Large intestine (tissue), 3 donors: ENCODE measurements at regions not wholly inside any gene's neighbourhood (a gene's known extent, or its start where the extent isn't known, plus 50 kb on each side); places are given as distances from the start of the nearest gene placed in this dataset.
"Not testable (repeated sequence)": the region's sequence is repeated elsewhere in the genome, so short reads cannot be mapped to it uniquely, and the experiment has no call there.

Source experiments
- DNase-seq, 2 donors: peaks; one replicate each; pipeline versions ENCODE4 v3.0.0 to v3.0.0-alpha.2; 2013
- H3K27ac ChIP-seq: one replicate; pipeline ENCODE4 v1.5.1; 2013; ENCODE audit warnings: low read length
- H3K27me3 ChIP-seq: 2 replicates; pipeline ENCODE4 v1.6.1; 2013; ENCODE audit warnings: low read length; ENCODE audit not compliant: control insufficient read depth, insufficient read depth
- H3K36me3 ChIP-seq: 2 replicates; pipeline ENCODE4 v1.6.1; 2013; ENCODE audit warnings: low read length; ENCODE audit not compliant: control insufficient read depth, insufficient read depth
- H3K4me1 ChIP-seq: one replicate; pipeline ENCODE4 v1.6.1; 2013; ENCODE audit warnings: low read length; ENCODE audit not compliant: control insufficient read depth, insufficient read depth
- H3K4me3 ChIP-seq: one replicate; pipeline ENCODE4 v1.5.1; 2013; ENCODE audit warnings: low read length
- H3K9me3 ChIP-seq: one replicate; pipeline ENCODE4 v1.6.1; 2013; ENCODE audit warnings: mild to moderate bottlenecking, low read depth, low read length, moderate library complexity; ENCODE audit not compliant: control insufficient read depth
- WGBS: methylation state at CpG from one replicate; pipeline ENCODE4 v1.1.5; 2013; ENCODE audit warnings: low lambda C conversion rate; ENCODE audit not compliant: insufficient coverage; 5-methylcytosine and 5-hydroxymethylcytosine counted together

DNA sequence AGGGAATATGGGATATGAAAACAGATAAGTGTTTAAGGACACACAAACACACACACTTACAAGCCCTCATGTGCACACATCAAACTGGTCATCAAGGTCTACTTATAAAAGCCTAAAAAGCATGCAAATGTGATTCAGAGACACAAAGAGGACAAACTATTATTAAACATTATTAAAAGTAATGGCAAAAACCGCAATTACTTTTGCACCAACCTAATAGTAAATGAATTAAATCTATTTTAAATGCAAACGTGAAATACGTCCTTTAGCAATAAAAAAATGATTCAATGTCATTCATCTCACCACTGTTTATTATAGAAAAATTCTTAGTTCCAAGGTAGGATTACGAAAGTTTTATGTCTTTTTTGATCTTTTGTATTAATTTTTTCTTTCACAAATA, 91.1 kb upstream of the ARMCX2 start:
- Histone ChIP-seq H3K9me3 (no peaks in the 10 kb centered on the region), H3K4me1 (no peaks in the 10 kb centered on the region), H3K4me3 (no peak overlapping the region), H3K36me3 (no peaks in the 10 kb centered on the region), H3K27me3 (no peaks in the 10 kb centered on the region), H3K27ac (no peak overlapping the region)
- WGBS: 96% methylated on average over 4 of the region's 4 CpGs
- no peak for DNase-seq

DNA sequence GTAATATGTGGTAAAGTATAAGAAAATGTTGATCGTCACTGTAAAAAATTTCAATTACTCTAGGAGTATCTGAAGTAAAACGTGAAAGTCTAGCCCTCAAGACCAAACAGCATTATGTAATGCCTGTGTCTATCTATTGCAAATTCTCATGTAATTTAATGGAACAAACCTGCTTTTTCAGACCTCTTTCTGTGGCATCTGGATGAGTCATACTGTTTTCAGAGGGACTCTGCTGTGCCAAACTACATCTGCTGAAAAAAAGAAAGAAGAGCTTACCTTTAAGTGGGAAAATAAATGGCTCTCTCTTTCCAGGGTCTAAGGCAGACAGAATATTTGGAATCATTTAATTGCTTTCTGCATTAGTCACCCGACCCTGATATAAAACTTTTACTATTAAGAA, 89.8 kb upstream of the ARMCX2 start:
- no peaks in the 10 kb centered on the region for H3K27me3 ChIP-seq
- no peaks in the 10 kb centered on the region for H3K4me1 ChIP-seq
- no CpG with 5 or more reads among the region's 3 CpGs for WGBS
- H3K27ac ChIP-seq: no peak overlapping the region
- no peaks in the 10 kb centered on the region for H3K36me3 ChIP-seq
- no peak for DNase-seq
- H3K9me3 ChIP-seq: no peaks in the 10 kb centered on the region
- no peak overlapping the region for H3K4me3 ChIP-seq

DNA sequence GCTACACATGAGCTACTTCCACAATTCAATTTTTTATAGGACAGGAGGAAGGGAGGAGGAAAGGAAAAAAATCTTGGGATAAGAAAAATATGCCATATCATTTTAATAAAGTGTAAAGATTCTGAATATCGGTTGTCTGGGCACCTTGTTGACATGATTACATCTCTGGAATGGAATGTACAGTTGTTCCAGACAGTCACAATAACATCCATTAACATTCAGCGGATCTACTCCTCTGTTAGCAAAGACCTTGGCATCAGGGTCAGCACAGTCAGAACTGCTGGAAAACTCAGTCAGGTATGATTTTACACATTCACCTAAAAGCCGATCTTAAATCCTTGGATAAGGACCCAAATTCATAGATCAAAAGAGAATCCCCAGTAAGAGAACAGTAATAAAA, 85.4 kb upstream of the ARMCX2 start:
- no peak overlapping the region for H3K4me3 ChIP-seq
- WGBS: 100% methylated on average over 1 of the region's 3 CpGs
- DNase-seq: no peak
- no peak overlapping the region for H3K27ac ChIP-seq
- H3K27me3 ChIP-seq: no peaks in the 10 kb centered on the region
- no peaks in the 10 kb centered on the region for H3K36me3 ChIP-seq
- no peaks in the 10 kb centered on the region for H3K4me1 ChIP-seq
- H3K9me3 ChIP-seq: no peaks in the 10 kb centered on the region

DNA sequence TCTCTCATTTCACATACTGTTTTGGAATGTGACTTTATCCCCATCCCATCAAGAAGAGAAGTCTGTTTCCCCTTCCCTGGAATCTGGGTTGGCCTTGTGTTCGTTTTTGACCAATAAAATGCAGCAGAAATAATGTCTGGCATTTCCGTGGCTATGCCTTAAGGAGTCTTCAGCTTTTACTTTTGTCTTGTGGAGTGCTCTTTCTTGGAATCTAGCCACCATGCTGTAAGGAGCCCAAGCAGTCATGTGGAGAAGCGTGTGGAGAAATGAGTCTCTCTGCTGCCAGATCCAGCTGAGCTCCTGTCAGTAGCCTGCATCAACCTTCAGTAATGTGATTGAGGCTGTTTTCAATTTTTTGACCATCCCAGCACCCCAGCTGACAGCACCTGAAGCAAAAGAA, 84.4 kb upstream of the ARMCX2 start:
- WGBS: no CpG with 5 or more reads among the region's 3 CpGs
- H3K9me3 ChIP-seq: no peaks in the 10 kb centered on the region
- H3K4me3 ChIP-seq: no peak overlapping the region
- no peaks in the 10 kb centered on the region for H3K4me1 ChIP-seq
- H3K27me3 ChIP-seq: no peaks in the 10 kb centered on the region
- no peak for DNase-seq
- no peaks in the 10 kb centered on the region for H3K36me3 ChIP-seq
- no peak overlapping the region for H3K27ac ChIP-seq

DNA sequence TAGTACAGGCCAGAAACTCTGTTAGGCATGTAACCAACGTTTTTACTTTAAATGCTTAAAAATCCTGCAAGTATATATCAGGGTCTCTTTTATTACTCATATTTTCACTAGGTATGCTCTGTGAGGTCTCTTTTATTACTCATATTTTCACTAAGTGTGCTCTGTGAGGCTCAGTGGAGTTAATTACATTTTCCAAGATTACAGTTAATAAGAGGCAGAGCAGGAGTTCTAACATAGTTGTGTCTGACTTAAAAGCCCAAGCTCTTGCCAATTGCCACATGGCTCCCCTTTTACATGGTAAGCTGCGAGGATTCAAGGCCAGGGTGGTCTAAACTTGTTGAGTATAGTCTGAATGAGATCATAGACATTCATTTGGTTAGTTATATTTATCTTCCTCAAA, 81.0 kb upstream of the ARMCX2 start:
- Histone ChIP-seq H3K4me3 (no peak overlapping the region), H3K9me3 (no peaks in the 10 kb centered on the region), H3K27me3 (no peaks in the 10 kb centered on the region), H3K4me1 (no peaks in the 10 kb centered on the region), H3K36me3 (no peaks in the 10 kb centered on the region), H3K27ac (no peak overlapping the region)
- no peak for DNase-seq
- no CpG with 5 or more reads among the region's 2 CpGs for WGBS

DNA sequence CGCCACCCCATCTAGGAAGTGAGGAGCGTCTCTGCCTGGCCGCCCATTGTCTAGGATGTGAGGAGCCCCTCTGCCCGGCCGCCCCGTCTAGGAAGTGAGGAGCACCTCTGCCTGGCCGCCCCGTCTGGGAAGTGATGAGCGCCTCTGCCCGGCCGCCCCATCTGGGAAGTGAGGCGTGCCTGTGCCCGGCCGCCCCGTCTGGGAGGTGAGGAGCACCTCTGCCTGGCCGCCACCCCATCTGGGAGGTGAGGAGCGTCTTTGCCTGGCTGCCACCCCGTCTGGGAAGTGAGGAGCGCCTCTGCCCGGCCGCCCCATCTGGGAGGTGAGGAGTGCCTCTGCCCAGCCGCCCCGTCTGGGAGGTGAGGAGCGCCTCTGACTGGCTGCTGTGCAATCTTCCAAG, 79.2 kb upstream of the ARMCX2 start:
- H3K9me3 ChIP-seq, DNase-seq, H3K4me1 ChIP-seq, H3K27me3 ChIP-seq, H3K4me3 ChIP-seq, H3K27ac ChIP-seq, H3K36me3 ChIP-seq: not testable (repeated sequence)
- no CpG with 5 or more reads among the region's 24 CpGs for WGBS

DNA sequence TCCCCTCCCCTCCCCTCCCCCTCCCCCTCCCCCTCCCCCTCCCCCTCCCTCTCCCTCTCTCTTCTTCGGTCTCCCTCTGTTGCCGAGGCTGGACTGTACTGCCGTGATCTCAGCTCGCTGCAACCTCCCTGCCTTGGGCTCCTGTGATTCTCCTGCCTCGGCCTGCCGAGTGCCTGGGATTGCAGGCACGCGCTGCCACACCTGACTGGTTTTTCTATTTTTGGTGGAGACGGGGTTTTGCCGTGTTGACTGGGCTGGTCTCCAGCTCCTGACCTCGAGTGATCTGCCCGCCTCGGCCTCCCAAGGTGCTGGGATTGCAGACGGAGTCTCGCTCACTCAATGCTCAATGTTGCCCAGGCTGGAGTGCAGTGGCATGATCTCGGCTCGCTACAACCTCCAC, 78.8 kb upstream of the ARMCX2 start:
- H3K4me3 ChIP-seq, H3K9me3 ChIP-seq, H3K4me1 ChIP-seq, H3K27me3 ChIP-seq, H3K27ac ChIP-seq, DNase-seq, H3K36me3 ChIP-seq: not testable (repeated sequence)
- no CpG with 5 or more reads among the region's 17 CpGs for WGBS

DNA sequence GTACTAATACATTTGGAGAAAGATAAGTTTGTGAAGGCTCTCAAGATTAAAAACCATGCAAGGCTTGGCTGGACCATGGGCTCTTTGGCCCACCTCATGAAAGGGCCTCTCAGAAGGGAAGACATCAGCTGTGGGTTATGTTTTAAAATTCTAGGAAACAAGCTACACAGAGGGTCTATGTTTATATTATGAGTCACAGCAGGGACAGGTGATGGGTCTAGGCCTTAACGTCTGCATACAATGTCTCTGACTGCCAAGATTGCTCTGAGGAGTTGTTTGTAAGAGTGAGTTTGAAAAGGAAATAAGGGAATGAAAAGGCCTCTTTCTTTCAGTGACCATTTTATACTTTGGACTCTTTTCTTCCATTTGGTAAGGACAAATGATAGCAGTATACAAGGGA, 77.0 kb upstream of the ARMCX2 start:
- H3K27me3 ChIP-seq: no peaks in the 10 kb centered on the region
- no CpG with 5 or more reads among the region's 1 CpG for WGBS
- H3K9me3 ChIP-seq: no peaks in the 10 kb centered on the region
- H3K4me3 ChIP-seq: no peak overlapping the region
- no peaks in the 10 kb centered on the region for H3K4me1 ChIP-seq
- H3K36me3 ChIP-seq: no peaks in the 10 kb centered on the region
- DNase-seq: no peak
- no peak overlapping the region for H3K27ac ChIP-seq

DNA sequence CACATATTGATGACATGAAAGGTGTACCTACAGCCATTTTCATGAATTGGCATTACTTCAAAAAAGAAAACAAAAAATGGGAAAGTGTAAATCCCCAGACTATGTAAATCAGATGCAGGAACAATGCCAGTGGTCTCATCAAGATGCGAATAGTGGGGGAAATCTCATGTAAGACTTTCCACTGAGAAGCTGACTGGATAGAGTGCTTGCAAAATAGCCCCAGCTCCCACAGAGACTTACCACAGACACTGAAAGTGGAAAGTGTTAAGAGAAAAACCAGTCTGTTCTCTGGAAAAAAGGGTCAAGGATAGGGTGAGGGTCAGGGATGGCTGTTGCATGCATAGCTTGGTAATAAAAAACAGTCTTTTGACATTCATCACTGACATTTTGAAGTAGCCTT, 73.2 kb upstream of the ARMCX2 start:
- no peaks in the 10 kb centered on the region for H3K4me1 ChIP-seq
- WGBS: no CpG with 5 or more reads among the region's 1 CpG
- no peaks in the 10 kb centered on the region for H3K36me3 ChIP-seq
- DNase-seq: no peak
- H3K27me3 ChIP-seq: no peaks in the 10 kb centered on the region
- no peak overlapping the region for H3K27ac ChIP-seq
- H3K9me3 ChIP-seq: no peaks in the 10 kb centered on the region
- H3K4me3 ChIP-seq: no peak overlapping the region

DNA sequence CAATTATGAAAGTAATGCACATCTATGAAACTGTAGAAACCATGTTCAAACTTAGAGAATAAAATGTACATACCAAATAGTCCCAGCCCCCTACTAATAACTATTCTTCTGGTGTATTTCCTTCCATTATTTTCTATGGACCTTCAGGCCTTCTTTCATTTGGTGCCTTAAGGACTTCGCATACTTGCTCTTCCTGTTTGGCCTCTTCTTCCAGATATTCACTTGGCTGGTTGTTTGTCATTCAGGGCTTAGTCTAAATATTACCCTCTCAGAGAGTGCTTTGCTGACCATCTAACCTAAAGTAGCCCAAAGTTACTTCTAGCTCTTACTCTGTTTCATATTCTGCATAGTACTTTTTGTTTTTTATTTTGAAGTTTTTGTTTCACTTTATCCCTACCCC, 70.3 kb upstream of the ARMCX2 start:
- DNase-seq: no peak
- WGBS: no CpG with 5 or more reads among the region's 1 CpG
- Histone ChIP-seq H3K4me1 (no peaks in the 10 kb centered on the region), H3K9me3 (no peaks in the 10 kb centered on the region), H3K4me3 (no peak overlapping the region), H3K27me3 (no peaks in the 10 kb centered on the region), H3K36me3 (no peaks in the 10 kb centered on the region), H3K27ac (no peak overlapping the region)
